Esophagus muscularis mucosa (tissue), 3 donors: ENCODE measurements at regions not wholly inside any gene's neighbourhood (a gene's known extent, or its start where the extent isn't known, plus 50 kb on each side); places are given as distances from the start of the nearest gene placed in this dataset.

Source experiments
- CTCF ChIP-seq, 3 experiments: fragments of 200-600 bp in 2 of 3; fragments of 450-650 bp in 1 of 3; sonication (generic) in 2 of 3; IDR thresholded peaks; one replicate each; pipeline ENCODE4 v1.5.1; 2017 to 2019; ENCODE audit warnings: antibody characterized with exemption in 3 of 3, mild to moderate bottlenecking in 2 of 3, moderate library complexity in 1 of 3
- POLR2A ChIP-seq: fragments of 450-650 bp; IDR thresholded peaks from one replicate; pipeline ENCODE4 v1.6.1; 2017; ENCODE audit warnings: antibody characterized with exemption, moderate library complexity, mild to moderate bottlenecking, low read depth

GRCh38 chr6:140403020-140403419 is 1028.6 kb upstream of the CITED2 start:
- TF ChIP-seq POLR2A, result no peak
- no peak for TF ChIP-seq CTCF (IDR thresholded peaks at IDR 0.05)
